SHP77 treated with DMSO at 0.1 percent for 48 hours (cell line): ENCODE measurements at regions not wholly inside any gene's neighbourhood (a gene's known extent, or its start where the extent isn't known, plus 50 kb on each side); places are given as distances from the start of the nearest gene placed in this dataset.

ENCODE experiments used
- DNase-seq: peaks from one replicate; lab custom pipeline; 2025; lab: John Stamatoyannopoulos, UW

DNA sequence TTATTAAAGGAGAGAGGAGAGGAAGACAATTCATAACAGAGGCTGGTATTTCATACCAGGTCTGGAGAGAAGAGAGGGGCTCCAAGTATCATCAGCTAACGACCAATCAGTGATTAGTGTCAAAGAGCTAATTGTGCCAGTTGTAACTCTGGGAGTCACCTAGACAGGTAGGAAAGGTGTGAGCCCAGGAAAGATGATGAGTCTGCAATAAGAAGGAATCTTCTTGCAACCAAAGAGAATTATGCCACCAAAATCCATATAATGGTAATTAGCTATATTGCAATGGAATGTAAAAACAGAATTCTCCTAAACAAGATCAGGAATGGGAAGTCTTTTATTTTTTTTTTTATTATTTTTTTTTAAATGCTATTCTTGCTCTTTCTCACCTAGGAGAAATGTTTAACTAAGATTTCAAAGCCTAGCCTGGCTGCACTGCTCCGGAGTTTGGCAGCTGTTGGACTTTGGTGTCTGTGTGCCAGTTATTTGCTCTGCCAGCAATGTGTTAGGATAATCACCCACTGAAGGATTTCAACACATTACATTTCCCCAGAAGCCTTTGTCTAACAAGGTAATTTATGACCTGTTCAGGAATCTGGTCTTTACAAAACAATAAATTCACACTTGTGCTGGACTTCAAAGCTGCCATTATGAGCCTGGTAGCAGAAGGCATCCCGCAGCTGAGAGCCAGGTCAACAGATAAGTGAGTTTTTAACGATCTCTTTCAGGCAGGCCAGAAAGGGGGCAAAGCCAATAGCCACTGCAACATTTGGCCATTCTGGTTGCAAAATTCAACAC lies 89.4 kb downstream of the FOXB1 start:
- peak; percentile 80 for DNase-seq

DNA sequence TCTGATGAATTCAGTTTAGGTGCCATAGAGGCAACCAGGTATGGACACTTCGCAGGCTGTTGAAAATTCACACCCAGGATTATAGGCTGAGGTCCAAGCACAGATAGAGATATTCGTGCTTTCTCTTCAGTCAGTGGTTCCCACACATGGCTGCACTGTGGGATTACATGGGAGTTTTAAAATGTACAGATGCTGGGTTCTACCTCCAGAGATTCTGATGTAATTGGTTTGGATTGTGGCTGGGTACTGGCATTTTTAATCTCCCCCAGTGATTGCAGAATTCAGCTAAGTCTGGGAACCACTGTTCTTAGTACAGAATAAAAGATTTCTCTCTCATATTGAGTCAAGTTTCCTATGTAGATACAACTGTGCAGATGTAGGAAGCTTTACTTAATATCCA lies 91.6 kb downstream of the FOXB1 start:
- DNase-seq: no peak

DNA sequence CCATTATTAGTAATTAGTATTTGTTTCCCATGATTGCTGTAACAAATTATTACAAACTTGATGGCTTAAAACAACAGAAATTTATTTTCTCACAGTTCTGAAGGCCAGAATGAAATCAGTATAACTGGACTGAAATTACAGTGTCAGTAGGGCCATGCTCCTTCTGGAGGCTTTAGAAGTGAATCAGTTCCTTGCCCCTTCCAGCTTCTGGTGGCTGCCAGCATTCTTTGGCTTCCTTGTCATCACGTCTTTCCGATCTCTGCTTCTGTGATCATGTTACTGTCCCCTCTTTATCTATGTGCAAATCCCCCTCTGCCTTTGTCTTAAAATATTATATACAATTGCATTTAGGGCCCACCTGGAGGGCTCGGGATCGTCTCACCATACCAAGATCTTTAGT lies 92.0 kb downstream of the FOXB1 start:
- no peak for DNase-seq

DNA sequence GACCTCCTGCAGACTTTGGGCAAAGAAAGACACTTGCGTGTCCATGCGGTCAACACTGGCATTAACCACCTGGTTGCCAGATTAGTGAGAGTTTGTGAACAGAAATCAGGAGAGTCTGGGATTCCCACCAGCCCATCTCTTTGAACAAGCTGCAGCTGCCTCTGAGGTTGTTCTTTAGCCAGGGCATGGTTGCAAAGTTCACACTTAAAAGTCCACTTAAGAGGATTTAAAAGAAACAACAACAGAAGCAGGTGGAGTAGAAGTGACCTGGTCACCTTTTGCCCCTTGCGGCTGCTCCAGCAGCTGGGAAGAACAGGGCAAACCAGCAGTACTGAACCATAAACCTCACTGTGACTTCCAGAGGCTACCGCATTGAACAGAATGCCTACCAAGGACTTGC lies 97.3 kb downstream of the FOXB1 start:
- DNase-seq: no peak

DNA sequence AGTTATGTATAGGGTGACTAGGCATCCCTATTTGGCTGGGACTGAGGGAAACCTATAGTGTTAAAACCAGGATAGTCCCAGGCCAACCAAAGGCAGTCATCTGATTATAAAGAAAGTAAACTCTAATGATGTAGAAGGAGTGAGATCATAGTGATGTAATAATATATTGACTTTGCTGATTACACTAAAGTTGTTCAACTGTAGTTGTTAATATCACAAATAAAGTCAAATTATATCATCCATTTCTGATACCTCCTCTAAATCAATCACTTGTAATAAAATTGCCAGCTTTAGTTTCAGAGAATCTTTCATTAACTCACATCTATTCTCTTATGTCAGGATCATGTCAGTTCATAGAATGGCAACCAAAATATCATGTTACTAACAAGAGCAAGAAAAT lies 98.6 kb downstream of the FOXB1 start:
- no peak for DNase-seq

DNA sequence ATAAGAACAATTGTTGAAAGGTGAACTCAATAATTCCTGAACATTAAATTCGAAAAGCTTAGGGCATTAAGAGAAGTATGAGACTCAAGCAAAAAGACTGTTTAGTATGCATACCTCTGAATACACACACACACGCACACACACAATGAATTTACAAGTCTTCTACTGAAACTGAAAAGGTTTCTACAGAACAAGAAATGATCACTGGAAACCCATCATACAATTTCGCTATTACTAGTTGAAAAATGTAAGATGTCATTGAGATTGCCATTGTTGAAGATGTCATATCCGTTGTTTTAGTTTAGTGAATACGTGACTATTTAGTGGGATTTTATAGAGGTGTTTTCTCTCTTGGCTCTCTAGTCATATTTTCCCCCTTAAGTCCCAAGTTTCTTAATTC lies 106.8 kb downstream of the FOXB1 start:
- no peak for DNase-seq

DNA sequence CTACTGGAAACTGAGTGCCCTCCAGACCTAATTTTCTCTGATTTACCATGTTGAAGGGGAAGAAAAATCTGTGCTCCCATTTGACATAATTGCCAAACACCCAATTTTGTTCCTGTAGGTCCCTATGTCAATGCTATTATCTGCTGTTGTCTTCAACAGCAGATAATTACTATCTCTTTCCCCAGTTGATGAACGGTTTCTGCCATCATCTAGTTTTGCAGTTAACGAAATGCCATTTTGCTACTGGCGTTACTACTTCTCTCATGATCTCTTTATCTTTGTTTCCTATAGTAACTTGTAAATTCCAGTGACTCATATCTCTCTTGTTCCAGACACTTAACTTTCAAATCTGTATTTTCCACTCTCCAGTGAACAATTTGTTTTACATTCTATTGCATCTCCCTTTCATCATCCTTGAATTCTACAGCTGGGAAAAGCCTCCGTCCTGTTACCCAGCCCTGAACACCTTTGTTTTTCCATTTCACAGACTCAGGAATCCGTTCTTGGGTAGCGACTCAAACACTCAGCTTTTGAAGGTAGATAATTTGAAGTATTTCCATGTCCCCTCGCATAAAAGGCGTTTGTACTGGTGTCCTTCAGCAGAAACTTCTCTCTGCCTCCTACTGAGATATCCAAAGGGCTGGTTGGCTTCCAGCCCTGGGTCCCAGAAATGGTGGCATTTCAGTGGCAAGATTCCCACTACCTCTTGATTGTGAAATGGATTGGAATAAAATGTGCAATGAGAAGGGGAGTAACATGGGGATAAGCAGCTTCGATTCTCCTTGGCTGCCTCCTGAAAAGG lies 111.7 kb downstream of the FOXB1 start:
- no peak for DNase-seq

DNA sequence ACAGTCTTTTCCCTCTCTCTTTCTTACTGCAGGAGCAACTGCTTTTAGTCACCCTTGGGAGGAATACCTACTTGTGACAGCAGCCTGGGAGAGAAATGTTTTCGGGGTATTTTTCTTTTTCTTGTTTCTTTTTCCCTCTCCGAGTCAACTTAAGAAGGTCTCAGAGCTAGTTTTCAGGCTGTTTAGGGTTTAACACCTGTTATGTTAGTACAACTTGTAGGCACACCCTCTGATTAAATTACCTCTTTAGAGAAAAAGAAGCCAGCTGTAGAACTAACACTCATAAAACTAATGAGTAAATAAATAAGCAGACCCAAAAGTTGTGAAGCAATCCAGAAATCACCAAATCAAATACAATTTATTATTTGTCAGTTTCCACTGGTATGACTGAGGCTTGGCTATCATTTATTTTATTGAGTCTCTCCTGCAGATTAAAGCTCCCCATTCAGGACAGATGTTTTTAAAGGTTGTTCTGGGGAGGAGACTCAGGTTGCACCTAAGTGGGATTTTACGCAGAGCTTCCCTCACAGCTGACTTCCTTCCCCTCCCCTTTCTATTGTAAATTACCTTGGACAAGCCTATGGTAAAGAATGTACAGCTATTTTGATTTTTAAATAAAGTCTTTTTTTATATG lies 112.5 kb downstream of the FOXB1 start:
- DNase-seq: no peak

DNA sequence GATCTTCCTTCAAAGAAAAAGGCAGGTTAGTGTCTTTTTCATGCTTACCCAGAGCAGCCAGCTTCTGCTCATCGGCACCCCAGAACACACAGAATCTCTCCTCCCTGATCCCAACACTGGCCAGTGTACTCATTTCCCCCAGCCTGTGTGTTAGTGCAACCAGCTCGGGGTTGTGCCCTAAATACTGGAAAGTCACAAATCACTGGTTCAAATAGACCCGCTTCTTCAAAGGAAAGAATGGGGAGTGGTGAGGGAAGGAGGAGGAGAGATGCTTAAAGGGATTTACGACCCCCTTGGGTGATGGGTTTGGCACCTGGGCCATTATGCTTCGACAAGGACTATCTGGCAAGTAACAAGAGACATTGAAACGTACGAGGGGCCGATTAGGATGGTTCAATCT lies 114.0 kb downstream of the FOXB1 start:
- no peak for DNase-seq

DNA sequence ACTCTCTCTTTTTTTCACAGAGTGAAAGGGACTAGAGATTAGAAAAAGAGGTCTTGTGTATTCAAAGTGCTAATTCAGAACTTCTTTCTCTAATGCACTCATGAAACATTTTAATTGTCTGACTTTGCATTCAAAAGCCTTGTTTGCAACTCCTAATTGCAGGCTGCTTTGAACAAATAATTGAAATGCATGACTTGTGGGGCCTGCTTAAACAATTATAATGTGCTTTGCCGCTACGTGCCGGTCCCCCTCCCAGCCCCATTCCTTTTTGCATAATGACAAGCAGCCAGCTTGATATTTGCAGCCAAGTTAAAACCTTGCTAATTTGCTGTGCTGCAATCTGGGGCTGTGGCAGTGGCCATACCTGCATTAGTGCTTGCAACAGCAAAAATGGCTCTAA lies 114.5 kb downstream of the FOXB1 start:
- no peak for DNase-seq

DNA sequence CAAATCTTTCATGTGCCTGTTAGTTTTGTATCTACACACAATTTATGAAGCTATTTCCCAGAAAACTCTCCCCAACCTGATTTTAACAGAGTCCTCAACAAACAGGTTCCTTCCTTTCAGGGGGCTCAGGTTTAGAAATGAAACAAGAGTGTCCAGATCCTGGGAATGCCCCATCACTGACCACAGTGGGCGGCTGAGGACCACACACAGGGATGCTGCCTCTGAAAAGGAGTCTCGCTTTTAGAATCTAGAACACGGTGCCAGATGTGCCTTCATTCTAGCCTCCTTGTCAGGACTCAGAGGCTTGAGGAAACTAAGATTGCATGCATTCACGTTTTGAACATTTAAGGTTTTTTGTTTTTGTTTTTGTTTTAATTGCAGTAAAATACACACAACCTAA lies 115.0 kb downstream of the FOXB1 start:
- no peak for DNase-seq

DNA sequence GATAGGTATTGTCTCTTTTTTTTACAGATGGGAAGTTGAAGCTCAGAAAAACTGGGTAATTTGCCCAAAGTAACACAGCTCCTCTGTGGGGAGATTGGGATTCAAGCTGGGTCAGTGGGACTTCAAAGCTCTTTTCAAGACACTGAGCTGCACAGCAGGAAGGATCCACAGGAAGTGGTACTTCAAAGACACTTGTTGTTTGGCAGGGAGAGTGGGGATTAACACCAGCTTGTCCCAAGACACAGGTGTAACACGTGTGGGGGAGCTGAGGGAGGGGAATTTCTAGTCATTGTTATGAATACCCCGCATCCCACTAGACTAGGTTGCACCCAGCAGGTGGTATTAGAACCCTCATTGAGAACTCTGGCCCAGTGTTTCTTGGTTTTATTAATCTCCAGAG lies 116.0 kb downstream of the FOXB1 start:
- no peak for DNase-seq

DNA sequence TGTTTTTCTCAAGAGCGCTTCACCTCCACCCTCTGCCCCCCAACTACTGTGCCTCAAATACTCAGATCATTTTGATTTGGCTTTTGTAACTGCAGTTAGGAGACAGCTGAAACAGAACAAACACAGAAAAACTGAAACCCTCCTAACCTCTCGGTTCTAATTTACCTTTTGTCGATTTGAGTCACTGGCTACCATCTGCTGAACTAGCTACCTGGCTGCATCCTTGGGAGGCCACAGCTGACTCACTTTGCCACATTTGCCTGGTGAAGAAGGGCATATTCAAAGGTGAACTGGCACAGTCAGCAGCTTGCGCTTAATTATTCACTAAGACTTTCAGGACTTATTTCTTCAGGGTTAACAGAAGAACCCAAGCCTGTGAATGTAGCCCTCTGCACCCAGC lies 117.7 kb downstream of the FOXB1 start:
- no peak for DNase-seq

DNA sequence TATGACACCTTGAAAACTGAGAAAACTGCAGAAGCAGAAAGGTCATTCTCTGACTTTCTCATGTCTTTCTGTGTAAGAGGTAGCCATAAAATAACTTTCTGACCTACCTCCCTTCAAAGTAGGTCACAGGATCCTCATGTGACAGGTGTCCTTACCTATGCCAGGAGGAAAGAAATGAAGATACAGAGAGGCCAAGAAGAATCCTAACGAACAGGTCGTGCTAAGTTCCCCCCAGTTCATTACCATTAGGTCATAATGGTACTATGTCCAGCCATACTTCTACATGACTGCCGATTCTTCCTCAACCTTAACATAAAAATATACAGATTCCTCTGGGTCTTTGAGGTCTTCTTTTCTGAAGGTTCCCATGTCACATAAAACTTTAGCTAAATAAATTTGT lies 118.6 kb downstream of the FOXB1 start:
- DNase-seq: no peak

DNA sequence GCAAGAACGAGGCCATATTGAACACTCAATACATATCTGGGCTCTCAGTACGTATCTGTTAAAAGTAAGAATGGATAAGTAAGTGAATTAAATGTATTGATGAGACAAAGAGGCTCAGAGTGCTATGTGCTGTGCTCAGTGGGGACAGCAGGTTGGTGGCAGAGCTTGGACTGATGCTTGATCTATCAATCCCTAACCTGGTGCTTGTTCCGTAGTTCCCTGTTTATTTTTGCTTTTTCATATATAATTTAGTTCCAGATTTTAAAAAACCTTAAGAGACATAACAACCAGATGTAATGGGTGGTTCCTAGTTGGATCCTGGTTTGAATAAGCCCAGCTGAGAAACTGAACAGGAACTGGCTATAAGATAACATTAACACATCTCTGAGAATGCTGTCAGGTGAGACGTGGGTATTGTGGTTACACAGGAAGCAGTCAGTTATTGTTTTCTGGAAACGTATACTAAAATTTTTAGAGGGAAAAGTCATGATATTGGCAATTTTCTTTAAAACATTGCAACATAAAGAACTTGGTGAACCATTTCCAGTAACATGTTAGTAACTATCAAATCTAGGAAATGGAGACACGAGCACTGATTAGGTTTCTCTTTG lies 120.5 kb downstream of the FOXB1 start:
- DNase-seq: no peak

DNA sequence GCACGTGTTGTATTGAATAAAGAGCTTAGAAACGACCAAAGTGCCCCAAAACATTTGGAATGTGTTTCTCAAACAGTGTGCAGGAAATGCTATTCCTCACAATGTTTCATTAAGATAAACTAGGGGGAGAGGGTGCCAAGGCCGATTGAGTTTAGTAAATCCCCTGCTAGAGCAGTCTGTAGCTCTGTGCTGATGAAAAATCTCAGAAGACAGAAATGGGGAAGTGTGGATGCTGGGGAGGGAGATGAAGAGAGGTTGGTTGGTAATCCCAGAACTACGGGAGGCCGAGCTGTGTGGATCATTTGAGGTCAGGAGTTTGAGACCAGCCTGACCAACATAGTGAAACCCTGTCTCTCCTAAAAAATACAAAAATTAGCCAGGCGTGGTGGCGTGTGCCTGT lies 121.2 kb downstream of the FOXB1 start:
- DNase-seq: no peak

DNA sequence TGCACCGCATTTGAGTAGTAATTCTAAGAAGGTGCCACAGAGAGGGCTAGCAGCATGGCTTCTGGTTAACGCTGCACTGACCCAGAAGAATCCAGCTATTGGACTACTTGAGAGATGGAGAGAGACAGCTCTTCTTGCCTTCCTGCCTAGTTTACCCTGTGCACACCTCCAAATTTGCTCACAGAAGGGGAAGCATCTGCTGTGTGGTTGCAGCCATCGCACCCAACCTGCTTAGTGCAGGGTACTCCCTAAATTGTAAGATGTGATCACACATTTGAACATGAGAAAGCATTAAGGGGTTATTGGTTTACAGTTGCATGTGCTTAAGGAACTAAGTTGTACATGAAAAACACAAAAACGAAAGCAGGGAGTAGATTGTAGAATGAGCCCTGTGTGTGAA lies 122.1 kb downstream of the FOXB1 start:
- no peak for DNase-seq

DNA sequence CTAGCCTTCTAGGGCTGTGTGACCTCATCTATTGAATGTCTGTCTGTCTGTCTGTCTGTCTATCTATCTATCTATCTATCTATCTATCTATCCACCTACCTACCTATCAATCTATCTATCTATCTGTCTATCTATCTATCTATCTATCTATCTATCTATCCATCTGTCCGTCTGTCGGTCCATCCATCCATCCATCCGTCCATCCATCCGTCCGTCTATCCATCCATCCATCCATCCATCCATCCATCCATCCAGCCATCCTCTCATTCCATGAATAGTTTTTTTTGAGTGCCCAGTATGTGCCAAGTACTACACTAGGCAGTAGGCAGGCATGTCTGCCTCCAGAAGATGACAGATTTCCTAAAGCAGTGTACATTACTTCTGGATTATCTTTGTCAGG lies 122.5 kb downstream of the FOXB1 start:
- no peak for DNase-seq

DNA sequence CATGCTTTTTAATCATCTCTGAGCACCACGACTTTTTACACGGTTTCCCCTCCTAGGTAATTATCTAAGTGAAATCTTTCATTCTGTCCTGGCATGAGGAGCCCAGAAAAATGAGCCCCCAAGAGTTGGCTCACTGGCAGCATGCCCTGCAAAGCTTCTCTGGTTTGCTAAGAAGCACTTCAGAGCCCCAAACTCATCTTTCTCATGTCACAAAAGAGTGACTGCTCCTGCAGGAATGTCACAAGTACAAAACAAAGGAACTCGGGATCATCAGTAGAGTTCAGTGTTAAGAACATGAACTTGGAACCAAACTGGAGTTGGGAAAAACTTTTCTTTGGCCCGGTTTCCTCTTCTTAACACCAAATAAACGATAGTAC lies 123.9 kb downstream of the FOXB1 start:
- no peak for DNase-seq

DNA sequence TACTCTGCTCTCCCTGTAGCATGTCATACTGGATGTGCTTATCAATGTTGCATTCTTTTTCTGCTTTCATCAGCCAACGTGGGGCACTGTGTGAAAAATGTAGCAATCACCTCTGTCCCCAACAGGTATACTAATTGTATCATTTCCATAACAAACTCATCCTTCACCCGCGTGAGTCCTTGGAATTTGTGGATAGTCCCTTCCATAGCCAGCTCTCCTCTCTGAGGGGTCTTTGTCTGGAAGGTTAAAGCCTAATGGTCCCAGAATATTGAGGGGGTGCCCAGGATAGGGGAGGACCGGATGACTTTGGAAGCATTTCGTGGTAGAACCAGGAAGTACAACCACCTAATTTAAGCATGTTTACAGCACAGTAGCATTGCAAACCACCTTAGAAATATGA lies 124.6 kb downstream of the FOXB1 start:
- DNase-seq: no peak

DNA sequence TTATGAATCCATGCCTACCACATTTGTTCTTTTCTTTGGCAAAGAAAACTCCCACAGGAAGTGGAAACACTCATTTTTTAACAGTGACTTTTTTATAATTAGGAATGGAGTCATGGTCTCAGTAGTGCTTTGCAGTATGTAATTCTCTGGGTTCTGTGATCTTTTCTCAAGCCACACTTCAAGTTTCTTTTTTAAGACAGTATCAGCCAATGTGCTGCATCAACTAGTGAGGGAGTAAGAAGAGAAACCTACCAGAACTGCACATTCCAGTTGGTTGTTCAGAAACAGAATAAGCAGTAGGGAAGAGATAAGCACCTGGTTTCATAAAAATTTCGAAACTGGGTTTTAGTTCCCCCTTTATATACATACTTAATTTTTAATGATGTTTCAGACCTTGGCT lies 126.3 kb downstream of the FOXB1 start:
- no peak for DNase-seq

DNA sequence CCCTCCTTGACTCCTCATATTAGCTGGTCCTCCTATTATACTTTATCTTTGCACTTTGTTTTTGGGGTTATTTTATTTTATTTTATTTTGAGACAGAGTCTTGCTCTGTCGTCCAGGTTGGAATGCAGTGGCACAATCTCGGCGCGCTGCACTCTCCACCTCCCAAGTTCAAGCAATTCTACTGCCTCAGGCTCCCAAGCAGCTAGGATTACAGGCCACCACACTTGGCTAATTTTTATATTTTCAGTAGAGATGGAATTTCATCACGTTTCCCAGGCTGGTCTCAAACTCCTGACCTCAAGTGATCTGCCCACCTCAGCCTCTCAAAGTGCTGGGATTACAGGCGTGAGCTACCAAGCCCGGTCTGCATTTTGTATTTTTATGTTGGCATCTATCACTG lies 126.7 kb downstream of the FOXB1 start:
- no peak for DNase-seq

DNA sequence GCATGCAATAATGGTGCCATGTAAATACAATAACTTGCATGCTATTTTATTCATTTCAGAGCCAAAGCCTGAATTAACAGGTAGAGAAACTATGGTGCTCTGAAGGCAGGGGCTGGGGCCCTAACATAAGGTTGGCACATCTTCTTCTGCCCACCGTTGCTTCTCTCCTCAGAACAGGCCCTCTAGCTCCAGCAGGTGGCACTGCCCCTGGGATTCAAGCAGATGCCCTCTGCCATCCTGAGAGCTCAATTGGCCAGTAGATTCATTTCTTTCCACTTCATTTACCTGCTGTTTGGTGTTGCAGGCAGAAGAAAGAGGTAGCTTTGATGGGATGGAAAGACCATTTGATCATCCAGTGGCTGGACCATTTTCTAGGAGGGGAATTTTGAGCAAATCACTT lies 130.5 kb downstream of the FOXB1 start:
- no peak for DNase-seq
